Central memory CD4-positive, alpha-beta T cell (primary cell): ENCODE measurements at regions not wholly inside any gene's neighbourhood (a gene's known extent, or its start where the extent isn't known, plus 50 kb on each side); places are given as distances from the start of the nearest gene placed in this dataset.
"Not testable (repeated sequence)": the region's sequence is repeated elsewhere in the genome, so short reads cannot be mapped to it uniquely, and the experiment has no call there.

Experiments used
- DNase-seq: peaks from one replicate; pipeline ENCODE4 v3.0.0; 2022

DNA sequence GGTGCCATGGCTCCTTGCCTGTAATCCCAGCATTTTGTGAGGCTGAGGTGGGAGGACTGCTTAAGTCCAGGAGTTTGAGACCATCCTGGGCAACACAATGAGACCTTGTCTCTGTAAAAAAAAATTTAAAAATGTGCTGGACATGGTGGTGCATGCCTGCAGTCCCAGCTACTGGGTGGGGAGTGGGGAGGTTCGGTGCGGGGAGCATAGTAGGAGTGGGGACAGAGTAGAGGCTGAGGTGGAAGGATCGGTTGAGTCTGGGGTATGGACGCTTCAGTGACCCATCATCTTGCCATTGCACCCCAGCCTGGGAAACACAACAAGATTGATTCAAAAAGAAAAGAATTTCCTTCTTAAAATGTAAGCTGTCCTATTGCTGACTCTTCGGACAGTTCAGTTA lies 1490.0 kb upstream of the GBE1 start:
- no peak for DNase-seq

DNA sequence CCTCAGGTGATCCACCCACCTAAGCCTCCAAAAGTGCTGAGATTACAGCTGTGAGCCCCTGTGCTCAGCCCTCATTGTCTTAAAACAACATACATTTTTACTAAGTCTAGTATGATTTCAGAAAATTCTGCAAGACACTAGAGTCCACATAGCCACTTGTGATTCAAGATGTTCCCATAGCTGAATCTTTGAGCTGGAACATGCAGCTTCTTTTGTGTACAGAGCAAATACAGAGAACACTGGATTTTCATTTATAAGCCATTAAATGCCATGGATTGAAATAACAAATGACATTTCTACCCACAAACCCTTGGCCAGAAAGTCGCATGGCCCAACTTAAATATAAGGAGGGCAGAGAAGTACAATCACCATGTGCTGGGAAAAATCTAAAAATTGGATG lies 1489.2 kb upstream of the GBE1 start:
- DNase-seq: no peak

DNA sequence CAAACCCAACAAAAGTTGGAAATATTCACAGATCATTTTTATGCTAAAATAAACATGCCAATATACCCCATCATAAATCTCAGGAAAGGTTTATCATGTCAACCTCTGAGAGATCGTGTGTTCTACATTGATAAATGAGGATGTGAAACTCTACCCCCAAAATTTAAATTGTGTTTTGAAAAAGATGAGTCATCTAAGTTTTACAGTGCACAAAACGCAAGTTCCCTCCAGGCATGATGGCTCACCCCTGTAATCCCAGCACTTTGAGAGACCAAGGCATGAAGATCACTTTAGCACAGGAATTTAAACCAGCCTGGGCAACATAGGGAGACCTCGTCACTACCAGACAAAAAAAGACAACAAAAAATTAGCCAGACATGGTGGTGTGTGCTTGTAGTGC lies 1487.0 kb upstream of the GBE1 start:
- no peak for DNase-seq

DNA sequence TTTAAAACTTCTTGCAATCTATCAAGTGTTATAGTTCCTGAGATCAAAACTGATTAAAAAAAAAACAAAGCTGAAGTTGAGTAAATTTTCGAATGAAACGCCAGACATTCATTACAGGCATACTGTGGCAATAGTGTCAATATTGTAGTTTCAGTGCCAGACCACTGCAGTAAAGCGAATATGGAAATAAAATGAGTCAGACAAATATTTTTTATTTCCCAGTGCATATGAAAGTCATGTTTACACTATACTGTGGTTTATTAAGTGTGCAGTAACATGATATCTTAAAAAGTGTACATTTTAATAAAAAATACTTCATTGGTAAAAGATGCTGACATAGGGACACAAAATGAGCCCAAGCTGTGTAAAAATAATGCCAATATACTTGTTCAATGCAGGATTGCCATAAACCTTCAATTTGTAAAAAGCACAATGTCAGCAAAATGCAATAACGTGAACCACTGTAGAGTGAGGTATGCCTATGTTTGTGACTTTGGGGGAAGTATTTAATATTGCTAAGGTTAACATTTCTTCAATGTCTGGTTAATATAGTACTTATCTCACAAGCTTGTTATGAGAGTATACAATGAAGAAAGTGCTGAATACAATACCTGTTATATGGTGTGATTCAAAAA lies 1473.9 kb upstream of the GBE1 start:
- DNase-seq: no peak

DNA sequence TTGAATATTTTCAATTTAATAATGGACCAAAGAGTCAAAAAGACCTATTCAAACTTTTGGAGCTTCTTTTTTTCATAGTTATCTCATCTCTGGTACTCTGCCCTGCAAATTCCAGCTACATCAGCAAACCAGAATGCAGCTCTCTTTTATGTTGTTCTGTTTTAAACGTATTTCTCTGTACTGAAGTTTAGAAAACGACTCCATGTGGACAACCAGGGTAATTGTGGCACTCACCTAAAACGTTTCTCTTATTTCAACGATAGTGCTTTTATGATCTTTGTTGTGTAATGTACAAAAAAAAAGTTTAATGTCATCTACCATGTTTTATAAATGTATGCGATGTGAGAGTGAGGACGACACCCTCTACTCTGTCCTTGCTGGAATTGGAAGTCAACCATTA lies 1472.3 kb upstream of the GBE1 start:
- DNase-seq: no peak

DNA sequence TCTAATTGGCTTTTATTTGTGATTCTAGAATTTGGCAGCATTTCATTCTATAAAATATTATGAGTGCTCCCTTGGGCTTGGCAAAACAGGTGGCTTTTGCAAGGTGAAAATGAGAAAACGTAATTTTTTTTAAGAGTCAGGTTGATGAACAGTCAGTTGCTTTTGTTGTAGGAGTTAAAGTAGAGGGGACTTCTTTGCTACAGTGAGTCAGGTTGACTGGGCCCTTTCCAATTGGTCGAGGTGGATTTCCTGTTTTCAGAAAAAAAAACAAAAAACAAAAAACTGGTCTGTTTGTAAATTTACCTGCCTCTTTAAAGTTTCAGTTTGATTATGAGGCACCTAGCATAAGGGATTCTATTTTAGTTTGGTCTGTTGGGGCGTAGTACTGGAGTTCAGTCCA lies 1469.4 kb upstream of the GBE1 start:
- no peak for DNase-seq

DNA sequence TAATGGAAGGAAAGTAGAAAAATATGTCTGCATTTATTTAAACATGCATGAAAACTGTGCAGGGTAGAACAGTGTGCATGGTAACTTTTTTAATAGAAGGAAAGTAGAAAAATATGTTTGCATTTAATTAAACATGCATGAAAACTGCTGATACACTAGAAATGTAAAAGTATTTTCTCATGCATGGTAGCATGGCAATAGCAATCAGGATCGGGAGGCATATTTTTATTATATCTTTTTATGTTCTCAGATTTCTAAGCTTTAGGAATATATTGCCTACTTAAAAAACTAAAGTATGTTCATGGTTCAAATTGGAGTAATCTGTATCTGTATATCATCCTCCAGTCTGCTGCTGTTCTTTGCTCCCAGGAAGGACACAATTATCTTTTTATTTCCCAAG lies 1468.9 kb upstream of the GBE1 start:
- no peak for DNase-seq

DNA sequence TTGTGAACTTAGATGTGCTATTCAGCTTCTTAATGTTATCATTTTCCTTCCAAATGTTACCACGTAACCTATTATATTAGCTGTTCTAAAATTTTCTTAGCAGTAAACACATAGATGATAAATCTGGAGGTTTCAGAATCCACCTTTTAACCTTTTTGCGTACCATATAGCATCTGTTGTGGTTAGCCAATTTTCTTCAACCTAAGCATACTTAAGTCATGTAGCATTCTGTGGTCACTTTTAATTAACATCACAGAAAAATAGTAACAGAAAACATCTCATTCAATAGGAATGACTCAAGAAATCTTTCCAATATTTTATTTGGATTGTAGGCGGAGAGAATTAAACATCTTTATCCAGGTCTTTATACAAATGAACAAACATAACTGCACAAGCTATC lies 1465.3 kb upstream of the GBE1 start:
- DNase-seq: no peak

DNA sequence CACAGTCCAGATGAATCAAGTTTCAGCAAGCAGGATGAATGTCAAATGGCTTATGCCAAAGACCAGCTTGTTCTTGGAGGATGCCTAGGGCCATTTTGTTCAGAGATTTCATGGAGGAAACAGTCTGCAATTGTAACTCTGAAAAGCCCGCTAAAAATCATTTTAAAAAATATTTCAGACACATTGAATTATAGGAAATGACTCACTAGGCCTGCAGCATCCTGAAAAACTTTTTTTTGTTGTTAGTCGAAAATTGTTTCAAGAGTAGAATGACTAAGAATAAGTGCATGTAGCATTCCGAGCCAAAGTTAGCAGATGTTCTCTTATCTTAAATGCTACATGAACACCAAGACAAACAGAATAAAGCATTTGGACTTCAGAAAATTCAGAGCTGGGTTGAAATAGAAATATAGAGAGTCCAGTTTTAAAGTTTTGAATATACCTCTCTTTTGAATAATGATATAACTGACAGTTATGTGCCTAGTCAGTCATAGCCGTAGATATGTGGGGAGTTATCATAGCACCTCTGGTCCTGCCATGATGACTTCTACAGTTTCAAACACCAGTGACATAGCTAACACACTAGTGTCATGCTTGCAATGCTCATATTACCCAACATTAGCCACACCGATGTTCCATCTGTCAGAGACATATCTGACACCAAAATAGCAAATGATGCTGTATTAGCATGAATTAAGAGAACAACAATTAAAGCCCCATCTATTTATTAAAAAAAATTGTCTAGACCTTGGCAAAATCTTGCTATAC lies 1462.8 kb upstream of the GBE1 start:
- no peak for DNase-seq

DNA sequence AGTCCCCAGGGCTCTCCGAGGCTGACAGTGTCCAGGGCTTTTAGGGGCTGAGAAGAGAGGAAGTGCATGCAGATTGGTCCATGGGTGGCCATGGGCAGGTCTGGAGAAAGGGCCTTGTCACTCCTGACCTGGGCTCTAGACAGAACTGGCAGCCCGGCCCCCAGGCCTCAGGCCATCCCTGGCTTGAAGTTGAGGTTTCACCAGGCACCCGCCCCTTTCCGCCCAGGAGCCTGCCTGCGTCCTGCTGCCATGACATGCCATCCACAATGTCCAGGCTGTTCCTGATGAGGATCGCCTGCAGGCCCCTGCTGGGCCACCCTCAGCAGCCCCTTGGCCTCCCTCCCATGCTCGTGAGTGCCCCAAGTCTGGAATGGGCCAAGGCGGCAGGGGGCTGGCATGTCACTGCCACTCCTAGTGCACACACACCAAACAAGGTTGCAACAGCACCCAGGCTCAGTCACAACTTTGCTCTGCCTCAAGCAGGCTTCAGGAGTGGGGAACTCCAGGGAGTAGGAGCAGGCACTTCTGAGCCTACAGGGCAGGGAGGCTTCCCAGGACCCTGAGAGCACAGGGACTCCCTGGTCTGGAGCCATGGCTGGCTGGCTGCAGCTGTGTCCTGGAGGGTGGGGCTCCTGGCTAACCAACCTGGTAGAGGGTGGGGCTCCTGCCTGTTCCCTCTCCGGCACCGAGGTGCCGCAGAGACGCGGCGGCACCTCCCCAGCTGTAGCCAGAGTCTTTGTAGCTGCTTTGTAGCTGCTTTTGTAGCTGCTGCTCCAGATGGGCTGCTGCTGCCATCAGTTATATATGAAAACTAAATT lies 1457.1 kb upstream of the GBE1 start:
- DNase-seq: no peak

DNA sequence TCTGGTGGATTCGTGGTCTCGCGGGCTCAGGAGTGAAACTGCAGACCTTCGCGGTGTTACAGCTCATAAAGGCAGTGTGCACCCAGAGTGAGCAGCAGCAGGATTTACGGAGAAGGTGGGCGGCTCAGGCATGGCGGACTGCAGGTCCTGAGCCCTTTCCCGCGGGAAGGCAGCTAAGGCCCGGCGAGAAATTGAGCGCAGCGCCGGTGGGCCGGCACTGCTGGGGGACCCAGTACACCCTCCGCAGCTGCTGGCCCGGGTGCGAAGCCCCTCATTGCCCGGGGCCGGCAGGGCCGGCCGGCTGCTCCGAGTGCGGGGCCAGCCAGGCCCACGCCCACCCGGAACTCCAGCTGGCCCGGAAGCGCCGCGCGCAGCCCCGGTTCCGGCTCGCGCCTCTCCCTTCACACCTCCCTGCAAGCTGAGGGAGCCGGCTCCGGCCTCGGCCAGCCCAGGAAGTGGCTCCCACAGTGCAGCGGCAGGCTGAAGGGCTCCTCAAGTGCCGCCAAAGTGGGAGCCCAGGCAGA lies 1456.2 kb upstream of the GBE1 start:
- DNase-seq: not testable (repeated sequence)

DNA sequence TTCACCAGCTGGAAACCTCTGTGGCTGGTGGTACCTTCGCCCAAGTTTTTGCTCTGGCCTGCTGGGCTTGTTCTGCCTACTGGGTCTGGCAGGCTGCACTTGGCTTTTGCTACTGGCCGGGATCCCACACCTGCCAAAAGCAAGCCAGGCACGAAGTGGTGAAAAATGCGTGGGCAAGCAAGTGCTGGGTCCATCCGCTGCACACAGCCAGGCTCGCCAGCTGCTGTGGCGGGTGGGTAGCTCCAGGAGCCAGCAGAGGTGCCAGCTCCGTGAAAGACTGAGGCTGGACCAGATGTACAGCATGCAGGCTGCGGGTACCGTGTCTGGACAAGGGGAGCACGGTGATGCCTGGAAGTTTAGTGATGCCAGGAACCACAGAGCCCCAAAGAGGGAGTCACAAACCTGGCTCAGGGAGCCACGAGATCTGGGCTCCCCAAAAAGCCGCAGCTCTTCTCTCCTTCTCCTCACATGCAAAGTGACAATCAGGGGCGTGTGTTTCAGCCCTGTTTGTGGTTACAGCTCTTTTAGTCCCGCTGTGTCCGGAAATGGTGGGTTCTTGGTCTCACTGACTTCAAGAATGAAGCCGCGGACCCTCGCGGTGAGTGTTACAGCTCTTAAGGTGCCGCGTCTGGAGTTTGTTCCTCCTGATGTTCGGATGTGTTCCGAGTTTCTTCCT lies 1455.6 kb upstream of the GBE1 start:
- no peak for DNase-seq

DNA sequence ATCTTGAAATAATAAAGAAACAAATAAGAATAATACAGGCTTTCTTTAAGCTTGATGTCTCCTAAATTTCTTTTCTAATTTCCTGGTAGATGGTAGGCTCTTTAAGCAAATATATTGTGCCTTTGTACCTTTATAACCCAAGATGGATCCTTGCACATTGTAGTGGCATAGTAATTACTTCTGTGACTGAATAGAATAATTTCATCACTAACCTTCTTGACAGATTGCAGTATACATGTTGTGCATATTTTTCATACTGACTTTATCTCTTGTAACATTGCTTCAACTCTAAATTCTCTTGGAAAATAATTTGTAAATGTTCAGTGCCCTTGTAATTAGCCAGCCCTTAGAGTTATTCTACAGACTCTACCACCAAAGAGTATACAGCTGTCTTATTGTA lies 1433.8 kb upstream of the GBE1 start:
- no peak for DNase-seq

DNA sequence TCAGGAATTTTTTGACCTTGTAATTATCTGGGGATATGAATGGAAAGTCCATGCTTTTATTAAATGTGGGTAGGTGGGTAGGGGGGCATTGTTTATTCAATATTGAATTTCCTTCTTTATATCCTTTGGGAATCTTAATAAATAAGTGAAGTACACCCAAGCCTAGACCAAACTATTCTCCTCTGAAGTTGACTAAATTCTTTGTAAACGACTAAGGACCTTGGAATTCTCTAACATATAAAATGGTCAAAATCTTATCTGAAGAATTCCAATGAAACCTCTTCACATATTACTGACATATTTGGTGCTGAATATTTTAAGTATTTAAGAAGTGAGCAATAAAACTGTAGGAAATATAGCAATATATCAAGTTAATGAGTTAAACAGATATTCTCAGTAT lies 1432.1 kb upstream of the GBE1 start:
- no peak for DNase-seq

DNA sequence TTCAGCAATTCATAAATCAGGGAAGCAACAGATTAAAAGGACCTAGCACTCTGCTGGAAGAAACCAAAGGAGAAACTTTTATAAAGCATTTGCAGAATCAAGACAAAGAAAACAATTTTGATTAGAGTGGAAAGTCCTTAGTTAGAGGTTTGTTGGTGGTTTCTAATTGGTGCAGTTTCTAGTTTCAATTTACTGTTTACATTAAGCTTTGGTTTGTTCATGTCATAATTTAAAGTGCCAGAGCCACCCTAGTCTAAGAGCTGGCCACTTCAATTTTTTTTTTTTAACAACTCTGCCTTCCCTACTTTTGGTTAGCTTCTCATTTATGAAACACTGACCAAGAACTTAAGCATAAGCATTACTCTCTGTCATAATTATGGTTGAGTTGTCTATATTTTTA lies 1428.2 kb upstream of the GBE1 start:
- no peak for DNase-seq

DNA sequence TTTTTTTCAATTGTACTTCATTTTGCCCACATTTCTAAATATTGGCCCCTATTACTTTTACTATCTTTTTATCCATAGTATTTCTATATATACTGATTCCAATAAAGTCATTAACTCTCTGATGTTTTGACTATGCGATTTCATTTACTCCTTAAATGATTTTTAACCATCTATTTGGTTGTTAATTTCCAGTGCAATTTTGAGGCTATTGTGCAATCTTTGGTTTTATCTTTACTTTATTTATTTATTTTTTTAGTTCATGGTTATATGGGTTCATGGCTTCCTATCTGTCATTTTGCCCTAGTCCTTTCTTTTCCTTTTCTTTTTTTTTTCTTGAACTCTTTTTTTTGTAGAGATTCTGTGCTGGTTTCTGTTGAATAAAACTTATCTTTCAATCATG lies 1408.0 kb upstream of the GBE1 start:
- no peak for DNase-seq

DNA sequence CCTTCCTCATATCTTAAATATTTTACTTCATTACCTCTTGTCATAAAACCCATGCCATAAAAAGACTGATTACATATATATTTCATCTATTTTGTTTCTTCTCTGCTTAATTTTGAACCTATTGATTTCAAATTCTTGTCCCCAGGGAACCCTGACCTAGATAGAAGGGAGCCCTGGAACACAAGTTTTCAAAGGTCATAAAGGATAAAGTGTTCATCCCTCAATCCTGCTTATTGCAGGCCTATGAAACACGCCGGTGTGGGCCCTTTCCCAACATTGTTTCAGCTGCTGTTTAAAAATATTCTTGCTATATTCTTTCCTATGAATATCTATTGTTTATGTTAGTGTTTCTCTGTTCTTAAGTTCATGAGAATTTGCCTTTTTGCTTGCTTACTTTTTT lies 1389.5 kb upstream of the GBE1 start:
- no peak for DNase-seq

DNA sequence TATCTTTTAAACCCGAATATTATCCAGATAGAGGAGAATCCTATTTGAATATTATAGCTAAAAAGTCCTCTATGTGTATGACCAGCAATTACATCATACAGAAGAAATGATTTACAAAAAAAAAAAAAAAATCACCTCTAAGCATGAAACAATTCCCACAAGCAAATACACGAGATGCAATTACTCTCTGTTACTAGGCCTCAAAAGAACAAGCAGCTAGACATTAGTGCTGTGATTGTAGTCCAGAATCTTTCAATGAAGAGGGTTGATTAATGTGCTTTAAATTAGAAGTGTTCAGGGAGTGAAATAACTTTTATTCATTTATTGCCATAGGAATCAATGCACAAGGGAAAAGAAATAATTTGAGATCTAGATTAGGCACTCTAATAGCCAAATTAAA lies 1379.5 kb upstream of the GBE1 start:
- DNase-seq: no peak

DNA sequence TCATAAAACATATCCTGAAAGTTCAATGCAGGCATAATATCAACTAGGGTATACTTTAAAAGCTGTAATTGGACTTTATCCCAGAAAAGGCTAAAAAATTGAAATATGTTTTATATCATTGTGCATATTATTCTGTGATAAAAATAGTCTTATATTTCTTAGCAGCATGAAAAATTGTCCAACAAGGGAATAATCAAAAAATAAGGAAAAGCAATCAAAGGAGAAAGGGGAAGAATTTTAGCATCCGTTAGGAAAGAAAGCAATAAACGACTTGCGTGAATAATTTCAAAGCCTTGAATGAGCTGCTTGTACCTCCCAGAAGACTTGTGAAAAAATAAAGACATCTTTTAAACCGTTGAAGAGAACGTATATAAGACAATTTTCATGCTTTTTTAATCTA lies 1369.8 kb upstream of the GBE1 start:
- DNase-seq: no peak

DNA sequence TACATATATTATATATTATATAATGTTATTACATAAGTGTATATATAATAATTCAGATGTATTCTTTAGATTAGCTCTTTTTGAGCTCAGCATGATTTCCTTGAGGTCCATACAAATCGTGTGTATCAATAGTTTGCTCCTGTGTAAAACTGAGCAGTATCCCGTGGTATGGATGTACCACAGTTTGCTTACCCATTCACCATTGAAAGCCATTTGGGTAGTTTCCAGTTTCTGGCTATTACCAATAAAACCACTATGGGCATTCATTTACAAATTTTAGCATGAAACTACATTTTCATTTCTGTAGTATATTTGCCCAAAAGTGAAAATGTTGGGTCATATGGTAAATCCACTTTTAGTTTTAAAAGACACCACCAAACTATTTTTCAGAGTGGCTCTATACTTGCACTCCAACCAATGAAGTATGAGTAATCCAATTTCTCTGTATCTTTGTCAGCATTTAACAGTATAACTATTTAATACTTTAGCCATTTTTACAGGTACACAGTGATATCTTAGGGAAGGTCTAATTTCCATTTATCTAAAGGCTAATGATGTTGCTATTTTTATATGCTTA lies 1361.4 kb upstream of the GBE1 start:
- no peak for DNase-seq

DNA sequence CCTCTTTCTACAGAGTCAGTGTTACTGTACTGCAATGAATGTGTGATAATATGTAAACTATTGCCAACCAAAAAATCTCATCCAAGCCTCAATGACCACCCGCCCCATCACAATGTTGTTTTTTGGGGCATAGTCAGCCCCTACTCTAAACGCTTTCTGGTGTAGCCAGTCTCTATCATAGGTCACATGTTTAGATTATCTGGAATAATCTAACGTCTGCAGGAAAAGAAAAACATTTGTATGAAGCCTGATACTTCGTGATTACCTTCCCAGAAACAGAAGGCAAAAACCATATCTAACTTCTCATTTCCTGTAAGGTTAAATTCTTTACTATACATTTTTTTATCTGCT lies 1331.8 kb upstream of the GBE1 start:
- DNase-seq: no peak

DNA sequence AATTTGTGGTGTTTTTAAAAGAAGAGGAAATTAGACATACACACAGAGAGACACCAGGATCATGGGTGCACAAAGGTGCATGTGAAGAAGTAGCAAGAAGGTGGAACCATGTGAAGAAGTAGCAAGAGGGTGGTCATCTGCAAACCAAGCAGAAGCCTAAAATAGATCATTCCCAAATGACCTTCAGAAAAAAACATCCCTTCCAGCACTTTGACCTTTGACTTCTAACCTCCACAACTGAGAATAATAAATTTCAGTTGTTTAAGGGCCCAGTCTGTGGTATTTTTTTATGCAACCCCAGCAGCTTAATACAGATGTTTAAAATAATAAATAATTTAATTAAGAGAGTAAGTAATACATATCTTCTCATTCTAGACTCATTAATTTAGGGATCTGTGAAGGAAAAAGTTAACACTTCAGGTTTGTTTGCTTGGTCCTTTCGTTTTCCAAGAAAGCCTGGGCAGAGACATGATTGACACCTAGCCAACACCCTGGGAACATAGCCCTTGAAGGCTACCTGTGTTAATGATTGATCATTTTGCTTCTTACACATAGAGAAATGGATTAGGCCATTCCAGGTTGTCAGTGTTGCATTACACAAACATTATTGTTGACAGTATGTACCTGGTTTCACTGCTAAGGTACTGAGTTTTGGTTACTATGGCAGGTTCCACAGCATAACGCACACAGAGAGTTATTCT lies 1331.2 kb upstream of the GBE1 start:
- DNase-seq: no peak
